MM.1S (cell line): ENCODE measurements at regions not wholly inside any gene's neighbourhood (a gene's known extent, or its start where the extent isn't known, plus 50 kb on each side); places are given as distances from the start of the nearest gene placed in this dataset.
A peak's percentile ranks its signal among the peaks of the same experiment; 100 is the strongest.
"Not testable (repeated sequence)": the region's sequence is repeated elsewhere in the genome, so short reads cannot be mapped to it uniquely, and the experiment has no call there.

Experiments used
- DNase-seq: peaks from one replicate; pipeline ENCODE4 v3.0.0-alpha.2; 2015
- H2AFZ ChIP-seq: fragments of 300-600 bp; sonication (generic); 2 replicates; pipeline ENCODE4 v1.6.0; 2016; ENCODE audit warnings: antibody characterized with exemption, low read length
- H3F3A ChIP-seq: fragments of 300-600 bp; sonication (generic); 2 replicates; pipeline ENCODE4 v1.6.1; 2016; ENCODE audit warnings: mild to moderate bottlenecking, antibody characterized with exemption, low read length, moderate library complexity, mixed read lengths; ENCODE audit not compliant: insufficient read depth
- H3K27ac ChIP-seq: fragments of 300-600 bp; sonication (generic); 2 replicates; pipeline ENCODE4 v1.5.1; 2016; ENCODE audit warnings: mild to moderate bottlenecking, low read length
- H3K27me3 ChIP-seq: fragments of 300-600 bp; sonication (generic); replicated peaks from 2 replicates; pipeline ENCODE4 v1.6.0; 2016; ENCODE audit warnings: low read length; ENCODE audit not compliant: insufficient read depth
- H3K36me3 ChIP-seq: fragments of 300-600 bp; sonication (generic); replicated peaks from 2 replicates; pipeline ENCODE4 v1.6.1; 2016; ENCODE audit warnings: mild to moderate bottlenecking, low read length, mixed read lengths; ENCODE audit not compliant: insufficient read depth
- H3K4me1 ChIP-seq: fragments of 300-600 bp; sonication (generic); 2 replicates; pipeline ENCODE4 v1.6.1; 2016; ENCODE audit warnings: low read length, mixed read lengths
- H3K4me2 ChIP-seq: fragments of 300-600 bp; sonication (generic); 2 replicates; pipeline ENCODE4 v1.6.0; 2016; ENCODE audit warnings: low read depth, low read length
- H3K4me3 ChIP-seq: fragments of 300-600 bp; sonication (generic); 2 replicates; pipeline ENCODE4 v1.5.1; 2016; ENCODE audit warnings: low read length, mixed read lengths
- H3K79me2 ChIP-seq: fragments of 300-600 bp; sonication (generic); 2 replicates; pipeline ENCODE4 v1.6.1; 2016; ENCODE audit warnings: mixed run types, low read length, mixed read lengths
- H3K9ac ChIP-seq: fragments of 300-600 bp; sonication (generic); 2 replicates; pipeline ENCODE4 v1.6.1; 2016; ENCODE audit warnings: low read length, mixed read lengths
- H3K9me2 ChIP-seq: fragments of 300-600 bp; sonication (generic); replicated peaks from 2 replicates; pipeline ENCODE4 v1.6.1; 2016; ENCODE audit warnings: mild to moderate bottlenecking, low read length, mixed read lengths; ENCODE audit not compliant: insufficient read depth
- H3K9me3 ChIP-seq: fragments of 300-600 bp; sonication (generic); replicated peaks from 2 replicates; pipeline ENCODE4 v1.6.1; 2016; ENCODE audit warnings: mild to moderate bottlenecking, low read length, mixed read lengths; ENCODE audit not compliant: insufficient read depth
- H4K20me1 ChIP-seq: fragments of 300-600 bp; sonication (generic); 2 replicates; pipeline ENCODE4 v1.6.1; 2016; ENCODE audit warnings: mild to moderate bottlenecking, low read length, moderate library complexity, mixed read lengths; ENCODE audit not compliant: insufficient read depth

- H3K27ac ChIP-seq, H3K9ac ChIP-seq, H3K4me2 ChIP-seq, H4K20me1 ChIP-seq, H3K4me3 ChIP-seq, H3F3A ChIP-seq, H3K36me3 ChIP-seq, DNase-seq, H3K9me3 ChIP-seq, H3K9me2 ChIP-seq, H3K79me2 ChIP-seq, H3K4me1 ChIP-seq, H2AFZ ChIP-seq, H3K27me3 ChIP-seq: not testable (repeated sequence)
Observed at GRCh38 chr5:177664737-177665136, 64.8 kb downstream of the B4GALT7 start.

GRCh38 chr5:177665172-177665571 is 65.2 kb downstream of the B4GALT7 start:
- not testable (repeated sequence) for H3K79me2 ChIP-seq, H3K4me3 ChIP-seq, H3K9me3 ChIP-seq, H3K9me2 ChIP-seq, H3K4me2 ChIP-seq, H3K9ac ChIP-seq, H3K4me1 ChIP-seq, H3K27ac ChIP-seq, H3F3A ChIP-seq, H3K27me3 ChIP-seq, DNase-seq, H2AFZ ChIP-seq, H3K36me3 ChIP-seq, H4K20me1 ChIP-seq

- H3K9me2 ChIP-seq, H3K4me1 ChIP-seq, H2AFZ ChIP-seq, H3K27me3 ChIP-seq, H3K79me2 ChIP-seq, H3F3A ChIP-seq, H3K9me3 ChIP-seq, DNase-seq, H3K36me3 ChIP-seq, H3K4me2 ChIP-seq, H3K9ac ChIP-seq, H3K27ac ChIP-seq, H3K4me3 ChIP-seq, H4K20me1 ChIP-seq: not testable (repeated sequence)
Observed at GRCh38 chr5:177665960-177666359, 66.0 kb downstream of the B4GALT7 start.

GRCh38 chr5:177671035-177671754 is 71.3 kb downstream of the B4GALT7 start:
- not testable (repeated sequence) for H3K9me2 ChIP-seq, H3F3A ChIP-seq, DNase-seq, H3K36me3 ChIP-seq, H3K27ac ChIP-seq, H3K4me1 ChIP-seq, H3K9ac ChIP-seq, H3K27me3 ChIP-seq, H3K79me2 ChIP-seq, H3K9me3 ChIP-seq, H4K20me1 ChIP-seq, H2AFZ ChIP-seq, H3K4me3 ChIP-seq
- H3K4me2 ChIP-seq, result peak overlapping the region; percentile 49; the same call in 1 of the 2 replicates

GRCh38 chr5:177671755-177672690 is 72.1 kb downstream of the B4GALT7 start:
- H3K27ac ChIP-seq, H3K36me3 ChIP-seq, H3K4me1 ChIP-seq, H3F3A ChIP-seq, H2AFZ ChIP-seq, H3K79me2 ChIP-seq, H3K9me3 ChIP-seq, H3K27me3 ChIP-seq, H4K20me1 ChIP-seq, H3K9ac ChIP-seq, H3K4me3 ChIP-seq, H3K4me2 ChIP-seq, H3K9me2 ChIP-seq: not testable (repeated sequence)
- DNase-seq, result peak; percentile 53
